ENCODE measurements at regions not wholly inside any gene's neighbourhood (a gene's known extent, or its start where the extent isn't known, plus 50 kb on each side); places are given as distances from the start of the nearest gene placed in this dataset.

DNA sequence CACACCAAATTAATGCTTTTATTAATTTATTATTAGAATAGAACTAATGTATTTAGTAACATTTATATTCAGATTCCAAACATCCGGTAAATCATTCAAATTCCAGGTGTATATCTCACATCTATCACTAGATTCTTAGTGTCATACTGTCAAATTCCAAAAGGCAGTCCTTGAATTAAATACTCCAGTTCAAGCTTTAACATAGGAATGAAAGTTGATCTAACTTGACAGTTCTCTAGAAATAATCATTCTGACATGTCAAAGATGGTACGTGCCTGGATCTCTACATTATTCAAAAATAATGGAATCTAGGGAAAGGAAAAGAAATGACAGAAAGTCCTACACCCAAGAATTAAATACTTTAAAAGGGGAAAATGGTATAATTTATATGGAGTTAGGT, 1161.5 kb downstream of the PCDH9 start:
- FAIRE-seq: no peak

GRCh38 chr13:66048888-66049287, 1181.2 kb downstream of the PCDH9 start:
- no peak for FAIRE-seq

- FAIRE-seq: no peak
These were observed 1189.6 kb downstream of the PCDH9 start for GRCh38 chr13:66040506-66040905.

DNA sequence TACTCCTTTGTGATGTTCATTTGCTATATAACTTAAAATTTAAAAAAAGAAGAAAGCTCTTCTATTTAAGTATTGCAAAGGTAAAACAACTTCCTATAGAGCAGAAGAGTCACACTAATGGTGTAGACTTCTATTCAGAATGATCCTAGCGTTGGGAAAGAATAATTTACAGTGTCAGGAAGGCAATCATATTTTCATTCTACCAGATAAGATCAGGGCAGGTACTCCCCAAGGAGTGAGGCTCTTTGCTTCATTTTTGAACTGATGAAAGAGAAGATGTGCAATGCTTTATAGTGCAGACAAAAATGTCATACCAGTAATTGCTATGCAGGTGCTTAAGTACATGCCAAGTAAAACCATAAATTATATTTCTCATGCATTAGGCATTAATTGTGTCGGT, 1193.0 kb downstream of the PCDH9 start:
- no peak for FAIRE-seq

DNA sequence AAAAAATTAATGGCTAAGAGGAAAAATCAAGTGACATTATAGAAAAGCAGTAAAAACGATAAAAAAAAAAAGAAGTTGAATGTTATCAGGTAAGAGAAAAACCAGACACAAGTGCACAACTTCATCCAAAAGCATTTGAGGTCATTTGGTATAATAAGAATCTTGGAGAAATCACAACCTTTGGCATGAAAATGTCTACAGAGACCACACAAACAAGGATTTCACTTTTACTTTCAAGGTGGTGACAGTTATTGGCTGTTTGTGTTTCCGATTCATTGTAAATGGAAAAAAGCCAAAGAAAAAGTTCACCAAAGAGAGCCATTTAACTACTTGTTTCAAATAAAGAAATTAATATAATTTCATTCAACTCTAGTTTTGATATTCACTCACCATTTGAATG, 1193.5 kb downstream of the PCDH9 start:
- FAIRE-seq: no peak

GRCh38 chr13:66036024-66036614, 1194.0 kb downstream of the PCDH9 start:
- FAIRE-seq: no peak

DNA sequence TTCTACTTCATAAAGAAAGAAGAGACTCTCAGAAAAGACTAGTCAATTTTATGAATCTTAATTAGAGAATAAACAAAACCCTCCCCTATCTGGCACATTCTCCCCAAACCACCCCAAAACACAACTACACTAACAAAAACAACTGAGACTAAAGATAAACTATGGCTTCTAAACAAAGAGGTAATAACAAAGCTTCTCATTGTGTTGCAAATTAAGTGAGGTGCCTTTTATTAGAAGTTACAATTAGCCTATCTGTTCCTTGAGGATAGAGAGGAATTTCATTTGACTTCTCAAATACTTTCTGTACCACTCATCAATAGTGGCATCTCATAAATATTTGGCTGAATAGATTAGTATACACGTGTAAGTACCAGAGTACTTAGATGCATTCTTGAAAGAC, 1196.2 kb downstream of the PCDH9 start:
- no peak for FAIRE-seq

- FAIRE-seq: no peak
These were observed 1208.3 kb downstream of the PCDH9 start for GRCh38 chr13:66021846-66022245.

DNA sequence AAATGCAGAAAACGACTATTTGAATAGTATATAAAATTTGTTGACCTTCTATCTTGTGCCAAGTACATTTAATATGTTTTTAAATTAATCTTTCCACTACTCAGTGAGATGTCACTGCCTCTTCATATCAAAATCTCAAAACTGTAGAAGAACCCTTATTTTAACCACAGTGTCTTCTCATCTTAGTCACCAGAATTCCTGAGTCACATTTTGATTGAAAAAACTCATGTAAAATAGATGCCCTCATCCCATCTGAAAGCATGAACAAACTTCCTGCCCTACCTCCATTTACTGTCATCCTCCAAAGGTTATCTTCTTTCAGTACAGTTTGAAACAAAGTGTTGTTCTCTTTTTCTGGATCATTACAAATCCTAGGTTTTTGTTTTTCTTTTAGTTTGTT, 1215.4 kb downstream of the PCDH9 start:
- FAIRE-seq: no peak

- no peak for FAIRE-seq
These were observed 1220.9 kb downstream of the PCDH9 start for GRCh38 chr13:66009241-66009640.

- FAIRE-seq: no peak
These were observed 1226.6 kb downstream of the PCDH9 start for GRCh38 chr13:66003558-66003957.

GRCh38 chr13:66001140-66001539, 1229.0 kb downstream of the PCDH9 start:
- no peak for FAIRE-seq

- no peak for FAIRE-seq
These were observed 1230.7 kb downstream of the PCDH9 start for GRCh38 chr13:65999411-65999810.

GRCh38 chr13:65990684-65991083, 1239.5 kb downstream of the PCDH9 start:
- FAIRE-seq: no peak

DNA sequence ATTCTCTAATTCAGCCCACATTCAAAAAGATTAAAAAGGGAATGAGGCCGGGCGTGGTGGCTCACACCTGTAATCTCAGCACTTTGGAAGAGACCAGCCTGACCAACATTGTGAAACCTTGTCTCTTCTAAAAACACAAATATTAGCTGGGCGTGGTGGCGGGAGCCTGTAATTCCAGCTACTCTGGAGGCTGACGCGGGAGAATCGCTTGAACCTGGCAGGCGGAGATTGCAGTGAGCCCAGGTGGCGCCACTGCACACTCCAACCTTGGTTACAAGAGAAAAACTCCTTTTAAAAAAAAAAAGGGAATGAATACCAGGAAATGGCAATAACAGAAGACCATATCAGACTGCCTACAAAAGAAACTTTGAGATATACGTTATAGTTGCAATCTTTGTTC, 1244.5 kb downstream of the PCDH9 start:
- no peak for FAIRE-seq

DNA sequence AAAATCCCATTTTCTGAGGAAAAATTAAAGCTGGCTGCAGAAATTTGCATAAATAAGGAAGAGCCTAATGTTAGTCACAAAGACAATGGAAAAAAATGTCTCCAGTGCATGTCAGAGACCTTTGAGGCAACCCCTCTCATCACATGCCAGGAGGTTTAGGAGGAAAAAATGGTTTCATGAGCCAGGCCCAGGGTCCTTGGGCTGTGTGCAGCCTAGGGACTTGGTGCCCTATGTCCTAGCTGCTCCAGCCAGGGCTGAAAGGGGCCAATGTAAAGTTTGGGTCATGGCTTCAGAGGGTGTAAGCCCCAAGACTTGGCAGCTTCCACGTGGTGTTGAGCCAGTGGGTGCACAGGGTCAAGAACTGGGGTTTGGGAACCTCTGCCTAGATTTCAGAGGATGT, 1252.6 kb downstream of the PCDH9 start:
- FAIRE-seq: no peak

DNA sequence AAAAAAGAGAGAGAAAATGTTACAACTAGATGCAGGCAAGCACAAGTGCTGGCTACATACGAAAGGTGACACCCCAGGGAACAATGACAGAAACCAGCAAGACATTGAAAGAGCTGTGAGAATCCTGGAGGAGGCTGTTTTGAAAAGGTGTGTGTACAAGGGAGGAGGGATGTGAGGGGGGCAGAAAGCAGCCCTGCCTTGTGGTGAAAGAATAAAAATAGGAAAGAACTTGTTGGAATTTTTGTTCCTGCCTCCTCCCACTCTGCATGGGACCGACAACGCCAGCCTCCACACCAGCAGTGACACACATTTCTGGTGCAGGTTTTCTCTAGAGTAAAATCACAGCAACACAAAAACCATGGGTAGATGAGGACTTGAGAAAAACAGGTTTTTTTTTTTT, 1258.6 kb downstream of the PCDH9 start:
- FAIRE-seq: no peak

- no peak for FAIRE-seq
These were observed 1263.1 kb downstream of the PCDH9 start for GRCh38 chr13:65966991-65967451.

- no peak for FAIRE-seq
These were observed 1264.6 kb downstream of the PCDH9 start for GRCh38 chr13:65965501-65965900.

DNA sequence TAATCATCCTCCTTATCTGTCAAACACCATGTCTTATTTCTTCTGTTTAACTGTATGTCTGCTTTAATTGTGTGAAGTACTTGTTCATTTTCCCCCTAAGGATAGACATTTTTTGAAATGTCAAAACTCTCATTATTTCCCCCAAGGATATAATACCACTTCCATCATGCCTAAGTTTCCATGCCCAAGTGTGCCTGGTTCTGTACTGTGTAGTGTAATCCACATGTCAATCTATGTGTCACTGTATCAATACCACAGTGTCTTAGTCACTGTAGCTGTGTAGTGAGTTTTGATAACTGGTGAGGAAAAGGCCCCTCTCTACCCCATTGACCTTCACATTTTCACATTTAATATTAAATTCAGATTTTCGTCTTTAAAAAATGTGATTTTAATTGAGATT, 1265.5 kb downstream of the PCDH9 start:
- no peak for FAIRE-seq

DNA sequence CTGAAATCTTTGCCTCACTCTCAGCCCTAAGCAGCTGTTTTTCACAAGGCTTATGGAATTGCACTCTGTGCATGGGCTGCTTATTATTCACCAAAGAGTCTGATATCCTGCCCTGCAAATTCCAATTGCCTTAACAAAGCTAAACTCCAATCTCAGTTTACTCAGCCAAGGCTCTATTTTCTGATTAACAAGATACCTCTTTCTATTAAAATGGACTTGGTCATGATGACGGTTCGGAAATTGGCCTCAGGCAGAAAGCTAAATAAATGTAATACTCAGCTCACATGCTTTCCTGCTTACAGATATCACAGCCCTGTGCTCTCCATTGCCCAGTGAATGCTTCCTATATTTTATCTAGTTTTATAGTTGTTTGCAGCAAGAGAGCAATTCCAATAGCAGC, 1270.8 kb downstream of the PCDH9 start:
- no peak for FAIRE-seq

DNA sequence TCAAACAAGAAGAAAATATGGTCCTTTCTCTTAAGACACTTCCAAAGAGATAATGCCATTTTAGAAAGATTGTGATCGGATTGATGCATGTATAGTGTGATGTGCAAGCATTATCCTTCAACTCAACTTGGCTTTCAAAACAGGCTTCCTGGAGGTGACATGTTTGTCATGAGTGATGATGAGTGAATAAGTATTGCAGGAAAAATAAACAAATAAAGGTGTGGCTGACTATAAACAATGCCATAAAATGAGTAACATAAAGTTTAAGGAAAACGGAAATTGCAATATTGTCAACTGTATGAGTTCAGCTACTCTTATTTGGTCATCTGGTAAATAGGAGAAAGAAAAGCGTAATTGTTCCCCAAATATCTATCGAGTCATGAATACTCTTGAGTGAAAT, 1283.7 kb downstream of the PCDH9 start:
- no peak for FAIRE-seq

- no peak for FAIRE-seq
These were observed 1286.4 kb downstream of the PCDH9 start for GRCh38 chr13:65943708-65944107.

GRCh38 chr13:65943024-65943423, 1287.1 kb downstream of the PCDH9 start:
- no peak for FAIRE-seq

GRCh38 chr13:65940720-65941119, 1289.4 kb downstream of the PCDH9 start:
- no peak for FAIRE-seq

- FAIRE-seq: no peak
These were observed 1292.9 kb downstream of the PCDH9 start for GRCh38 chr13:65937251-65937650.

Measured in colon (tissue), 2 donors.